RWPE1 (cell line): ENCODE measurements at regions not wholly inside any gene's neighbourhood (a gene's known extent, or its start where the extent isn't known, plus 50 kb on each side); places are given as distances from the start of the nearest gene placed in this dataset.

ENCODE experiments used
- CTCF ChIA-PET: fragments of 350-600 bp; sonication (Branson Sonifier 250); formaldehyde crosslinking; extraction: SDS; loops from one replicate; lab custom pipeline; 2021; lab: Yijun Ruan, JAX
- POLR2A ChIA-PET: fragments of 400-600 bp; formaldehyde crosslinking; extraction: SDS; loops from one replicate; lab custom pipeline; 2020; ENCODE audit warnings: antibody characterized with exemption; ENCODE audit not compliant: low non-redundant PET; lab: Yijun Ruan, JAX
- DNase-seq: peaks from one replicate; pipeline ENCODE4 v3.0.0; 2012; ENCODE audit warnings: low spot score
- H3K27ac ChIP-seq: fragments of 450-650 bp; 2 replicates; pipeline ENCODE4 v1.5.1; 2017
- CTCF ChIP-seq: fragments of 450-650 bp; conservative IDR thresholded peaks from 2 replicates; pipeline ENCODE4 v1.5.1; 2017; ENCODE audit warnings: low read depth, mild to moderate bottlenecking

- ChIA-PET CTCF (no interaction called here), POLR2A (no interaction called here)
- DNase-seq = peak; percentile 83
- no peak overlapping the region for H3K27ac ChIP-seq
- TF ChIP-seq CTCF = no peak
Measured at GRCh38 chr17:71458322-71458721, 662.5 kb upstream of the SOX9 start.

GRCh38 chr17:71460943-71461342 is 659.9 kb upstream of the SOX9 start:
- CTCF ChIA-PET = interaction anchor here (0.6 to 0.7 kb wide), 2 partner anchors 863 to 1097 kb away, joined by 3 to 4 read pairs; no protein-coding TSS in a partner anchor
- H3K27ac ChIP-seq = no peak overlapping the region
- POLR2A ChIA-PET = no interaction called here
- peak; percentile 24; the same call in 1 of the 2 replicates for TF ChIP-seq CTCF
- DNase-seq = no peak

- no peak for TF ChIP-seq CTCF
Measured at GRCh38 chr17:71461498-71462169, 659.2 kb upstream of the SOX9 start.

DNA sequence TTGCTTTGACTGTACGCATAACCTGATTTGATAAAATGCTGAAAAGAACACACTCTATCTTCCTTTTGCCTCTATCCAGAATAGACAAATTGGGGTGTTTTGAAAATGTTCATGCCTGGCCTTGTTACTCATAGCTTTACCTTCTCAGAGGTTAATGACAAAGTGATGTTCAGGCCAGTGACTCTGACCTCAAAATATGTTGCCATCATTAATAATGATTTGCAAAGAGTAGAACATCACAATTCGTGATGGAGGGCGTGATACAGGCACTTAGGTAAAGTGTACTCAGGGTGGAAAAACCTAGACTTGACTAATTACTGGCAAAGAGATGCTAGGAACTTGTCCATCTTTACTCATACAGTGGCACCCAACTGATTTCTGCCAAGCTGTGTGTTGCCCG is 656.6 kb upstream of the SOX9 start:
- DNase-seq = no peak
- no peak overlapping the region for H3K27ac ChIP-seq
- ChIA-PET CTCF (interaction anchor here (0.5 kb wide), 1 partner anchor 656 kb away, joined by 3 read pairs; no protein-coding TSS in a partner anchor), POLR2A (no interaction called here)
- TF ChIP-seq CTCF = no peak

More at GRCh38 chr17:71461498-71462169, 659.2 kb upstream of the SOX9 start:
- ChIA-PET CTCF (interaction anchor here (0.5 kb wide), 1 partner anchor 27 kb away, joined by 3 read pairs; no protein-coding TSS in a partner anchor), POLR2A (no interaction called here)
- no peak for DNase-seq
- H3K27ac ChIP-seq = no peak overlapping the region

DNA sequence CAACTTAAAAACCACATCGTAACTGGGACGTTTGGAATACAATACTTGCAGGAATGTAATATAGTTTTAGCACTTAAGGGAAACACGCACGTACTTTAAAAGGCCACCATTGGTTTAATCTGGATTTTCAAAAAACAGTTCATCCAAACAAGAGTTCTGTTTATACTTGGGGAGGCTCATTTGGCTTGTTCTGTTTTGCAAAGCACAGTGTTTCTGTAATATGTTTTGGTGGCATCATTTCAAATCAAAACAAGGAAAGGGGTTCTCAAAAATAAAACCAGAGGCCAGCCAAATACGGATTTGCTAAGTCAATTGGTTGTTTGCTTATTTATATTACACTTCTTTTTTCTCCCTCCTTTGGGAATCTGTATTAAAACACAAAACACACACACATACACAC is 656.1 kb upstream of the SOX9 start:
- no peak for TF ChIP-seq CTCF
- CTCF ChIA-PET = no interaction called here
- POLR2A ChIA-PET = no interaction called here
- H3K27ac ChIP-seq = no peak overlapping the region
- no peak for DNase-seq

GRCh38 chr17:71467719-71468118 is 653.1 kb upstream of the SOX9 start:
- H3K27ac ChIP-seq = no peak overlapping the region
- ChIA-PET CTCF (interaction anchor here (0.6 to 0.8 kb wide), 2 partner anchors 10 to 1339 kb away, joined by 4 to 5 read pairs; no protein-coding TSS in a partner anchor), POLR2A (no interaction called here)
- no peak for DNase-seq
- no peak for TF ChIP-seq CTCF
